ENCODE measurements at regions not wholly inside any gene's neighbourhood (a gene's known extent, or its start where the extent isn't known, plus 50 kb on each side); places are given as distances from the start of the nearest gene placed in this dataset.

- TF ChIP-seq CTCF (IDR thresholded peaks at IDR 0.05) (no peak), REST (IDR thresholded peaks at IDR 0.05; ENCODE audit: insufficient read depth in 1 of 2, low read depth in 2 of 2, low read length in 1 of 2) (no peak), TCF7L2 (IDR thresholded peaks at IDR 0.05; ENCODE audit: low read depth, low read length) (no peak)
These were observed 137.4 kb upstream of the MAMLD1 start for GRCh38 chrX:150225756-150226155.

Measured in Panc1 (cell line).